Prostate gland (tissue), 2 donors: ENCODE measurements at regions not wholly inside any gene's neighbourhood (a gene's known extent, or its start where the extent isn't known, plus 50 kb on each side); places are given as distances from the start of the nearest gene placed in this dataset.

ENCODE experiments used
- DNase-seq: peaks from one replicate; pipeline ENCODE4 v3.0.0-alpha.2; 2019; ENCODE audit warnings: low spot score
- H3K27ac ChIP-seq, 2 donors: fragments of 200-600 bp; sonication (generic); 2 replicates each; pipeline ENCODE4 v1.5.1; 2017 to 2019
- H3K27me3 ChIP-seq: fragments of 200-600 bp; sonication (generic); replicated peaks from 2 replicates; pipeline ENCODE4 v1.5.1; 2019; ENCODE audit not compliant: insufficient read depth
- H3K36me3 ChIP-seq, 2 donors: fragments of 200-600 bp; sonication (generic); 1 replicate in 1 of 2; 2 replicates in 1 of 2; pipeline versions ENCODE4 v1.5.1 to v1.8.1; 2017 to 2019
- H3K4me1 ChIP-seq: fragments of 200-600 bp; sonication (generic); replicated peaks from 2 replicates; pipeline ENCODE4 v1.5.1; 2019
- H3K4me3 ChIP-seq, 2 donors: fragments of 200-600 bp; sonication (generic); 2 replicates each; pipeline ENCODE4 v1.5.1; 2017 to 2019
- H3K9me3 ChIP-seq: fragments of 200-600 bp; sonication (generic); 2 replicates; pipeline ENCODE4 v1.5.1; 2017
- POLR2A ChIP-seq: fragments of 450-650 bp; IDR thresholded peaks from one replicate; pipeline ENCODE4 v1.6.1; 2016; ENCODE audit warnings: antibody characterized with exemption, mild to moderate bottlenecking
- POLR2AphosphoS5 ChIP-seq: sonication (generic); formaldehyde crosslinking; IDR thresholded peaks from one replicate; pipeline ENCODE4 v1.6.1; 2017; ENCODE audit warnings: antibody characterized with exemption
- WGBS: methylation state at CpG from one replicate; pipeline ENCODE4 v1.1.5; 2018; 5-methylcytosine and 5-hydroxymethylcytosine counted together
- intact Hi-C: fragments of 100-400 bp; cut with DNase I; formaldehyde crosslinking; loops from one replicate; pipeline ENCODE4 v1.14.2; 2022
- TF ChIP-seq, protein P1 (sequence below), 4 experiments: fragments of 200-600 bp in 2 of 4; fragments of 450-650 bp in 2 of 4; sonication (generic) in 2 of 4; IDR thresholded peaks; 1 replicate in 3 of 4; 2 replicates in 1 of 4; pipeline ENCODE4 v1.5.1; 2016 to 2019; ENCODE audit warnings: antibody characterized with exemption in 4 of 4, mild to moderate bottlenecking in 2 of 4, moderate library complexity in 2 of 4

DNA sequence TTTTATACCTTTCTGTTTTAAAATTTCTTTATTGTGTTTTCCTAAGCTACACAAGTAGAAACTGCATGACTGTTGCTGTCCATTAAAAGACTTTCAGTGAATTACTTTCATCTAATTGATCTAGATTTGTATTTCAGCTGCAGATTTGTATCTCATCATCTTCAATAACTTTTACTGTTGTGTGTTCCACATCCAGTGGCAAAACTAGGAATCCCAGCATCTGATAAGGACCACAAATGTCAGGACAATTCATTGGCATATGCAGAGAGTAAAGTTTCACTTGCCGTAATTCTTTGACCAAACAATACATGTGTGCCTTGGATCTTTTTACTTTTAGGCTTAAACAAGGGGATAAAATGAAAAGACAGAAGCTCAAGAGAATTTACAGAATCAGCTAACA is 112.6 kb downstream of the FBXO8 start:
- DNase-seq: no peak
- no peak overlapping the region for H3K27ac ChIP-seq
- no peak overlapping the region for H3K4me3 ChIP-seq
- H3K36me3 ChIP-seq: no peaks in the 10 kb centered on the region
- H3K9me3 ChIP-seq: no peaks in the 10 kb centered on the region
- WGBS: 24% methylated on average over 1 of the region's 1 CpG
- H3K4me1 ChIP-seq: no peaks in the 10 kb centered on the region
- TF ChIP-seq POLR2A: no peak
- no peaks in the 10 kb centered on the region for H3K27me3 ChIP-seq
- intact Hi-C loops: no loop called here

DNA sequence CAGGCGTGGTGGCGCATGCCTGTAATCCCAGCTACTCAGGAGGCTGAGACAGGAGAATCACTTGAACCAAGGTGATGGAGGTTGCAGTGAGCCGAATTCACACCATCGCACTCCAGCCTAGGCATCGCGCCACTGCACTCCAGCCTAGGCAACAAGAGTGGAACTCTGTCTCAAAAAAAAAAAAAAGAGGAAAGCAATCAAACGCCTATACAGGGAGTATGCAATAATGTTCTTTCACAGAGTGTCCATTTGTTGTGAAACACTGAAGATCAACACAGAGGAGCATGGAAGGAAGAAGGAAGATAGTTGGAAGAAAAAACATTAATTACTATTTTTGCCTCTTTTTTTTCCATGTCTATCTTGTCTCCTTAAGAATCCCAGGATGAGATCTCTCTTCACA is 113.4 kb downstream of the FBXO8 start:
- H3K27me3 ChIP-seq: no peaks in the 10 kb centered on the region
- TF ChIP-seq POLR2AphosphoS5 (no peak), POLR2A (no peak)
- TF ChIP-seq, protein P1, sequence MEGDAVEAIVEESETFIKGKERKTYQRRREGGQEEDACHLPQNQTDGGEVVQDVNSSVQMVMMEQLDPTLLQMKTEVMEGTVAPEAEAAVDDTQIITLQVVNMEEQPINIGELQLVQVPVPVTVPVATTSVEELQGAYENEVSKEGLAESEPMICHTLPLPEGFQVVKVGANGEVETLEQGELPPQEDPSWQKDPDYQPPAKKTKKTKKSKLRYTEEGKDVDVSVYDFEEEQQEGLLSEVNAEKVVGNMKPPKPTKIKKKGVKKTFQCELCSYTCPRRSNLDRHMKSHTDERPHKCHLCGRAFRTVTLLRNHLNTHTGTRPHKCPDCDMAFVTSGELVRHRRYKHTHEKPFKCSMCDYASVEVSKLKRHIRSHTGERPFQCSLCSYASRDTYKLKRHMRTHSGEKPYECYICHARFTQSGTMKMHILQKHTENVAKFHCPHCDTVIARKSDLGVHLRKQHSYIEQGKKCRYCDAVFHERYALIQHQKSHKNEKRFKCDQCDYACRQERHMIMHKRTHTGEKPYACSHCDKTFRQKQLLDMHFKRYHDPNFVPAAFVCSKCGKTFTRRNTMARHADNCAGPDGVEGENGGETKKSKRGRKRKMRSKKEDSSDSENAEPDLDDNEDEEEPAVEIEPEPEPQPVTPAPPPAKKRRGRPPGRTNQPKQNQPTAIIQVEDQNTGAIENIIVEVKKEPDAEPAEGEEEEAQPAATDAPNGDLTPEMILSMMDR (IDR thresholded peaks at IDR 0.05): no peak
- H3K4me3 ChIP-seq: no peak overlapping the region
- no peak for DNase-seq
- intact Hi-C loops: no loop called here
- H3K27ac ChIP-seq: no peak overlapping the region
- no peaks in the 10 kb centered on the region for H3K9me3 ChIP-seq
- no peaks in the 10 kb centered on the region for H3K36me3 ChIP-seq
- 95% methylated on average over 7 of the region's 7 CpGs for WGBS
- no peaks in the 10 kb centered on the region for H3K4me1 ChIP-seq

DNA sequence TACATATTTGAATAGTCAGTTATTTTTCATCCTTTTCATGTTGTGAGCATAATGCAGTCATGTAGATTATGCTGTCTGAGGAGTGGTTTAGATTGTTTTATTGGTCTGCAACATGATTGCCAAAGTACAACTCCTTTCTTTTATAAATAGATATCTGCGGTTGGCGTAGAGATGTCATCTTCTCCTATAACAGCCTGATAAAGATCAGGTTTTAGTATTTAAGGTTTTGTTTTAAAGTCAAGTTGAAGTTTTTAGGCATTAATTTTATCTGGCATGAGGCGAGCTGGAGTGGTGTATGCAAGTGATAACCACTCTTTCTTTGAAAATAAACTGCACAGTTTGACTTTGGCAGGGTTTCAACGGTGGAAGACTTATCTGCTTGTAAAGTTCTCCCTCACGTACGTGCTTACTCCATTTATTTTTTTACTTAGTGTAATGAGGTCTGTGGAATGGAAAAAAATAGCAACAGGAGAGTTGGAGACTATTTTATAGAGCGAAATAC is 126.3 kb downstream of the FBXO8 start:
- Histone ChIP-seq H3K4me1 (no peaks in the 10 kb centered on the region), H3K9me3 (no peaks in the 10 kb centered on the region), H3K36me3 (no peaks in the 10 kb centered on the region), H3K4me3 (no peak overlapping the region), H3K27me3 (no peaks in the 10 kb centered on the region), H3K27ac (no peak overlapping the region)
- DNase-seq: no peak
- intact Hi-C loops: no loop called here
- TF ChIP-seq, protein P1 (IDR thresholded peaks at IDR 0.05): no peak
- 19% methylated on average over 7 of the region's 7 CpGs for WGBS

DNA sequence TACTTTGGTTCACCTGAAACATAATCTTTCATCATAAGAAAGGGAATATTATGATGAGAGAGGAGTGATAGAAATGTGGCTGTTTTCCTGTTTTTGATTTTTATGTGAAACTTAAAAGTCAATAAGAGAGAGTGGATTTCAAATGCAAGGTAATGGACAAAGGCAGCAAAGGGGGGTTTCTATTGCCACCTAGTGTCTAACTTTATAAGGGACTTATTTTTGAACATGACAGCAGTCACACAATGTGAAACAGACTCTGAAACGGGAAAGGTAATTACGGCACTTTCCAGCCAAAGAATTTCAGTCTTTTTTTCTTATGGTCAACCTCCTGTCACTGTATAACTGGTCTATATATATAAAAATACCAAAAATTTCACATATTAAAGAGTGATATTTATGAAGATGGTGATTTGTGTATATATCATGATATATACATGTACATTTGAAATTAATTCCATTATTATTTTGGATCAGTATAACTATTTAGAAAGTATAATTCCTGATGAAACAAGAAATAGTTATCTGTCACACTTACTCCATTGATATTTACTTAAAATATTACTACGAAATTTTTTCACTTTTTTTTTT is 127.1 kb downstream of the FBXO8 start:
- TF ChIP-seq POLR2A (no peak), POLR2AphosphoS5 (no peak)
- TF ChIP-seq, protein P1 (IDR thresholded peaks at IDR 0.05): peak in 2 of 4 experiments; percentile 26 to 36

DNA sequence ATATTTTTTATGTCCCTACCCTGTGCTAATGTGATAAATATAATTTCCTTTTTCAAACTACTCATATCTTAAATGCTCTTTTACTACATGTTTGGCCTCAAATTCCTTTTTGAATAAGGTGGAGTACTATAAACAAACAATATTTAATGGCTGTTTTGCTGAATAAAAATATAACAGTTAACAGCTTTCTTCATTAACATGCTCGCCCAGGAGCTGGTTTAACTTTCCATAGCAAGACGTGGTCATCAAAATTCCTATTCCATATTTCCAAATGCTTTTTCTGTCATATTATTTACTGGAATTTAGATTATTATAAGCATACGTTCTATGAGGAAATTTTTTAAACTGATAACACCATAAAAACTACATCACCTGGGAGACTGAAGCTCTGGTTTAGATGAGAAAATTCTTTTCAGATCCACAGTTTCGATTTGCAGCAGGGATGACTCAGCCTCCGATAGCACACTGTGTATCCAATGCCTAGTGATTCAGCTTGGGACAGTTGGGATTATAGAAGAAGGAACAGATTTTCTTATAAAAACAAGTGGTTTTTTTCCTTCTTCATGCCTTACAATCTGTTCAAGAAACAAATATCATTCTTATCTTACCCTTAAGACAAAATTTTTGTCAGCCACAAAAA is 129.1 kb downstream of the FBXO8 start:
- no peaks in the 10 kb centered on the region for H3K27me3 ChIP-seq
- no peaks in the 10 kb centered on the region for H3K4me1 ChIP-seq
- intact Hi-C loops: no loop called here
- H3K4me3 ChIP-seq: no peak overlapping the region
- DNase-seq: no peak
- no peaks in the 10 kb centered on the region for H3K36me3 ChIP-seq
- no peaks in the 10 kb centered on the region for H3K9me3 ChIP-seq
- TF ChIP-seq POLR2A (no peak), POLR2AphosphoS5 (no peak)
- TF ChIP-seq, protein P1 (IDR thresholded peaks at IDR 0.05): no peak
- WGBS: 47% methylated on average over 5 of the region's 5 CpGs
- no peak overlapping the region for H3K27ac ChIP-seq

More for the DNA sequence above, 127.1 kb downstream of the FBXO8 start:
- Histone ChIP-seq H3K9me3 (no peaks in the 10 kb centered on the region), H3K36me3 (no peaks in the 10 kb centered on the region), H3K4me3 (no peak overlapping the region), H3K4me1 (no peaks in the 10 kb centered on the region), H3K27ac (no peak overlapping the region), H3K27me3 (no peaks in the 10 kb centered on the region)
- WGBS: 15% methylated on average over 3 of the region's 3 CpGs
- DNase-seq: no peak
- intact Hi-C loops: no loop called here
